ENCODE measurements at regions not wholly inside any gene's neighbourhood (a gene's known extent, or its start where the extent isn't known, plus 50 kb on each side); places are given as distances from the start of the nearest gene placed in this dataset.
A peak's percentile ranks its signal among the peaks of the same experiment; 100 is the strongest.
"Not testable (repeated sequence)": the region's sequence is repeated elsewhere in the genome, so short reads cannot be mapped to it uniquely, and the experiment has no call there.

GRCh38 chr1:218904416-218904815 lies 269.3 kb upstream of the LYPLAL1 start:
- DNase-seq (ENCODE audit: low read depth): no peak

DNA sequence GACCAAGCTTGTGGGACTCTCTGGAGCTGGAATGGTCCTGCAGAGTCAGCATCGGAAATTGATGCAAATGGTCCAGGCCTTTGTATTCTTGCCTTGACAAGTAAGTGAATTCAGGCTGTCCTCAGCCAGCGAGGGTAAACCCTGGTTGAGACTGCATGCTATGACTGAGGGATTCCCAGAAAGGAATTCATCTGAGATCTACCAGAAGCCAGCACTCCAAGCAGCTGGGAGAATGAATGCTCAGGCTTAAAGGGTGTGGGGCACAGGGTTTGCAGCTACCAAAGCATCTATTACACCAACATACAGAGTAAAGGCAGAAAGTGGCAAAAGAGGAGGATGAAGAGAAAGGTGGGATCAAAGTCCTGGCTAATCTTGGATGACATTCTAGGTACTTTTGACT lies 257.0 kb upstream of the LYPLAL1 start:
- DNase-seq (ENCODE audit: low read depth): peak; percentile 16

DNA sequence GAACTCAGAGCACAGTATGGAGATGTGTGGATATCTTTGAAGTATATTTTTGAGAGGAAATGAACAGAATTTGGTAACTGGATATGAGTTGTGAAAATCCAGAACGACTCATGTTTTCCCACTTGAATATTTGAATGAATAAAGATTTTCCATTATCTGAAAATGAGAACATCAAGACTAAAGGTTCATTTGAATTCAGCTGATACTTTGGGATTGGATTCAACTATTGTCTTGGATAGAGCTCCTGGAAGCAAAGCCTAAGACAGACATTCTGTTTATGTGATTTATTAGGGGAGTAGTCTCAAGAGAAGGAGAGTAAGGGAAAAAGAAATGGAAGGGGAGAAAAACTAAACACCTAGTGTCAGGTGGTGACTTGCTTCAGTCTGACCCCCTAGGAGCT lies 256.0 kb upstream of the LYPLAL1 start:
- no peak for DNase-seq (ENCODE audit: low read depth)

GRCh38 chr1:218925777-218926176 lies 247.9 kb upstream of the LYPLAL1 start:
- no peak for DNase-seq (ENCODE audit: low read depth)

- no peak for DNase-seq (ENCODE audit: low read depth)
Observed at GRCh38 chr1:218926631-218927030, 247.0 kb upstream of the LYPLAL1 start.

DNA sequence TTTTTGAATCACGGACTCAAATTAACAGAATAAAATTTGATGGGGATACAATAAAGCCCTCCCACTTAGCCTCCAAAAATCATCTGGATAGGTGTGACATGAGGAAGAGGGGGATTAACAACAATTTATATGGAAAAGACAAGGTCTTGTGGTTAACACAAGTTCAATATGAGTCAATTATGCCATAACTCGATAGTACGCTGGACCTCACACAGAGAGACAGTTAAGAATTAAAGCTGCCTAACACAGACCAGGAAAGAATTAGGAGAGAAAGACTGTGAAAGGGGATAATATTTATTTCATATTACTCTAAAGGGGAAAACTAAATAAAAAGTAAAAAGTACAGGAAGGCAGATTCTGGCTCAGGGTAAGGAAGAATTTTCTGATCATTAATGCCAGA lies 243.7 kb upstream of the LYPLAL1 start:
- DNase-seq (ENCODE audit: low read depth): no peak

GRCh38 chr1:218930472-218931241 lies 243.0 kb upstream of the LYPLAL1 start:
- no peak for DNase-seq (ENCODE audit: low read depth)

- no peak for DNase-seq (ENCODE audit: low read depth)
Observed at GRCh38 chr1:218931324-218931723, 242.4 kb upstream of the LYPLAL1 start.

GRCh38 chr1:218933513-218933912 lies 240.2 kb upstream of the LYPLAL1 start:
- no peak for DNase-seq (ENCODE audit: low read depth)

- not testable (repeated sequence) for DNase-seq (ENCODE audit: low read depth)
Observed at GRCh38 chr1:218935408-218935807, 238.3 kb upstream of the LYPLAL1 start.

- DNase-seq (ENCODE audit: low read depth): no peak
Observed at GRCh38 chr1:218938259-218938658, 235.4 kb upstream of the LYPLAL1 start.

- no peak for DNase-seq (ENCODE audit: low read depth)
Observed at GRCh38 chr1:218939095-218939494, 234.6 kb upstream of the LYPLAL1 start.

DNA sequence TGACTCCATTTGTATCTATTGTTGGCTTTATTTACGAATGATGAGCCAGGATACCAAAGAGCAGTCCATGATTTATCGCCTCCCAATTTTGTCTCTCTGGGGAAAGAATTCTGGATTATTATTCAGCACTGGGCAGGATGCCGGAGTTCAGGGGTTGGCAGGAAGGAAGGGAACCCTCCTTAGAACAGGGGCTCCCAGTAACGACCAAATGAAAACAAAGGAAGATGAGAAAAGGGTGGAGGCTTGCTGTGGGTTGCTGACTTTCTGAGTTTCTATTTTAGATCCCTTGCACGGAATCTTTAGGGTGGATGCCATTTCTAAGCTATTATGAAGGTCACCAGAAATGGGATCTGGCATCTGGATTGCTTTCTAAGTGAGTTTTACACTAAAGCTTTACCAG lies 231.2 kb upstream of the LYPLAL1 start:
- DNase-seq (ENCODE audit: low read depth): peak; percentile 25

DNA sequence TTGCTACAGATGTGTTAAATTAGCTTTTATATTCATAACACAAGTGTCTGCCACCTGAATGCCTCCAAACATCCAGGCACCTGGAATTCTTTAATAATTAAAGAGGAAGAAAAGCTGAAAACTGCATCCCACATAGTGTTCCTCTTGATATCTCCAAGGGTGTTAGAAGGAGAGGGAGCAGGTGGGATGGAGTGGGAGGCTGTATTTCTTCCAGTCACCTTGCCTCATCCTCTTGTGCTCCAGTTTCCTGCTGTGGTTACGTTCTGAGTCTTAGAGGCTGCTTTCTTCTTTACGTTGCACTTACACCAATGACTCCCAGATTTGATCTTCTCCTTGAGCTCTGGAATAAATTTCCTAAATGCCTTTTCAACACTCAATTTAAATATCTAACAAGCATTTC lies 230.3 kb upstream of the LYPLAL1 start:
- no peak for DNase-seq (ENCODE audit: low read depth)

DNA sequence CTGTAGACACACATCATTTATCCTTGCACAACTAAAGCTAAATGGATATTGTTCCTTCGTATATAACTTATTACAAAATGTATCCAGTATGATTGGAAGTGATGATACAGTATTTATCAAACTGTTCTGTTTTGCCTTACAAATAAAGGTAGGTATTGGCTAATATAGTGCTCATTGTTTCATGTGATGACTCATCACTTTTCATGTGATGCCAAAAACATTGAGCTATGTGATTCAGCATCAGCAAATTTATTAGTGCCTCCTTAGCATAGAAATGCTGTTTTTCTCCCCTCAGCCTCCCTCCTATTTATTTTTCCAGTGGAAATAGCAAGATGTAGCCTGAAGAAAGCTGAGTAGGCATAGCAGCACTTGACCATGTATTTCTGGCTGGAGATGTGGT lies 228.6 kb upstream of the LYPLAL1 start:
- DNase-seq (ENCODE audit: low read depth): peak; percentile 9

GRCh38 chr1:218946147-218946546 lies 227.5 kb upstream of the LYPLAL1 start:
- DNase-seq (ENCODE audit: low read depth): no peak

DNA sequence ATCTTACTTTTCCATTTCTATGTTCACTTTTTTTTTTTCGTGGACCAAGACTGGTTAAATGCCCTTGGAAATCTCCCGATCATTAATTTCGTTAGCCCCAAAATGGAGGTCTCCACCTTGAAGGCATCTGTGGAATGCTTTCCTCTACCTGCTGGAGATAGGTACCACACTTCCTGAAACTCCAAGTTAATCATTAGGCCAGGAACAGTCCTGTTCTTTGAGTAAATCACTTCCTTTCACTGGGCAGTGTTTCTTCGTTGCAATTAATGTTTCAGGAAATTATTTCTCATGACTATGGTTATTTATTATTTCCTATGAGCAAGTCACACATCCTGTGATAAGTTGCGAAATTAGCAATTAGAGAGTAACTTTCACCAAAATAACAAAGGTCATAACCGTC lies 225.2 kb upstream of the LYPLAL1 start:
- no peak for DNase-seq (ENCODE audit: low read depth)

- DNase-seq (ENCODE audit: low read depth): peak; percentile 9
Observed at GRCh38 chr1:218953386-218953785, 220.3 kb upstream of the LYPLAL1 start.

- no peak for DNase-seq (ENCODE audit: low read depth)
Observed at GRCh38 chr1:218957971-218958370, 215.7 kb upstream of the LYPLAL1 start.

DNA sequence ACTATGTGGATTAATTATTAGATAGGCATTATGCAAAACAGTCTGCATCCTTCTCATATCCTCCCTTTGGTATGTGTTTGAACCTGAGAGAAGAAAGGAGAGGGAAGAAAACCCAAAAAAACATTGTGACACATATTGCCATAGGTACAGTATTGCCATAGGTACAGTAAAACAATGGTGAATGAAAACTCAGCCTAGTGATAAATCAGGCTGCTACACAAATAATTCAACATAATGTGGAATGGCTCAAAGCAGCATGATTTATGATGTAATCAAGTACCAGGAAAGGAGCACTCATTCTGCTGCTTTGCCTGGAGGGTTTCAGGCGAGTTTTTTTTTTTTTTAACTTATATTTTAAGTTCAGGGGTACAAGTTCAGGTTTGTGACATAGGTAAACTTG lies 213.9 kb upstream of the LYPLAL1 start:
- no peak for DNase-seq (ENCODE audit: low read depth)

- no peak for DNase-seq (ENCODE audit: low read depth)
Observed at GRCh38 chr1:218964471-218965185, 209.1 kb upstream of the LYPLAL1 start.

- DNase-seq (ENCODE audit: low read depth): no peak
Observed at GRCh38 chr1:218965821-218966220, 207.9 kb upstream of the LYPLAL1 start.

GRCh38 chr1:218967254-218967653 lies 206.4 kb upstream of the LYPLAL1 start:
- DNase-seq (ENCODE audit: low read depth): no peak
